Fibroblast of lung (primary cell): ENCODE measurements at regions not wholly inside any gene's neighbourhood (a gene's known extent, or its start where the extent isn't known, plus 50 kb on each side); places are given as distances from the start of the nearest gene placed in this dataset.

ENCODE experiments used
- DNase-seq, 2 donors: peaks; one replicate each; pipeline versions ENCODE4 v3.0.0 to v3.0.0-alpha.2; 2010; ENCODE audit warnings: low read depth in 2 of 2
- H2AFZ ChIP-seq: 2 replicates; pipeline ENCODE4 v1.5.1; 2012; ENCODE audit warnings: low read length, control low read depth, inconsistent platforms
- H3K27ac ChIP-seq: 2 replicates; pipeline ENCODE4 v1.5.1; 2011; ENCODE audit warnings: low read length, control low read depth; ENCODE audit not compliant: insufficient read depth
- H3K27me3 ChIP-seq: 2 replicates; pipeline ENCODE4 v1.5.1; 2011; ENCODE audit warnings: mild to moderate bottlenecking, low read length; ENCODE audit not compliant: control insufficient read depth, insufficient read depth
- H3K36me3 ChIP-seq: 2 replicates; pipeline ENCODE4 v1.5.1; 2011; ENCODE audit warnings: low read length; ENCODE audit not compliant: control insufficient read depth, insufficient read depth
- H3K4me1 ChIP-seq: 2 replicates; pipeline ENCODE4 v1.5.1; 2011; ENCODE audit warnings: low read length; ENCODE audit not compliant: control insufficient read depth, insufficient read depth; ENCODE audit errors: extremely low read depth
- H3K4me2 ChIP-seq: 2 replicates; pipeline ENCODE4 v1.5.1; 2011; ENCODE audit warnings: low read length, control low read depth; ENCODE audit not compliant: insufficient read depth; ENCODE audit errors: extremely low read depth
- H3K4me3 ChIP-seq, 4 experiments: fragments of 200-600 bp in 1 of 4; sonication (generic) in 1 of 4; replicated peaks in 1 of 4; 2 replicates each; pipeline ENCODE4 v1.5.1; 2011 to 2016; ENCODE audit warnings: low read length in 4 of 4, low read depth in 3 of 4, mild to moderate bottlenecking in 3 of 4, control low read depth in 2 of 4, inconsistent platforms in 1 of 4, mixed read lengths in 1 of 4; ENCODE audit not compliant: insufficient read depth in 1 of 4; ENCODE audit errors: control extremely low read depth in 1 of 4
- H3K79me2 ChIP-seq: 2 replicates; pipeline ENCODE4 v1.5.1; 2012; ENCODE audit warnings: mild to moderate bottlenecking, low read length, inconsistent platforms; ENCODE audit not compliant: control insufficient read depth, insufficient read depth
- H3K9ac ChIP-seq: 2 replicates; pipeline ENCODE4 v1.5.1; 2011; ENCODE audit warnings: mild to moderate bottlenecking, low read length, control low read depth; ENCODE audit not compliant: insufficient read depth
- H3K9me3 ChIP-seq: 2 replicates; pipeline ENCODE4 v1.5.1; 2012; ENCODE audit warnings: low read depth, low read length; ENCODE audit not compliant: control insufficient read depth, insufficient read depth
- H4K20me1 ChIP-seq: 2 replicates; pipeline ENCODE4 v1.5.1; 2011; ENCODE audit warnings: low read length; ENCODE audit not compliant: control insufficient read depth, insufficient read depth; ENCODE audit errors: extremely low read depth
- CTCF ChIP-seq, 2 donors: IDR thresholded peaks in 1 of 2; conservative IDR thresholded peaks in 1 of 2; 1 replicate in 1 of 2; 2 replicates in 1 of 2; pipeline ENCODE4 v1.5.1; 2011 to 2012; ENCODE audit warnings: low read length in 2 of 2, control low read depth in 1 of 2, inconsistent platforms in 1 of 2, low read depth in 1 of 2, mild to moderate bottlenecking in 1 of 2
- EZH2 ChIP-seq: IDR thresholded peaks from 2 replicates; pipeline ENCODE4 v1.5.1; 2012; ENCODE audit warnings: low read length, control low read depth, mild to moderate bottlenecking; ENCODE audit errors: missing control alignments

- Histone ChIP-seq H3K27ac (no peak overlapping the region), H3K79me2 (no peaks in the 10 kb centered on the region), H3K4me2 (no peak overlapping the region), H4K20me1 (no peaks in the 10 kb centered on the region), H3K4me1 (no peaks in the 10 kb centered on the region), H3K9ac (no peak overlapping the region), H3K9me3 (no peaks in the 10 kb centered on the region), H2AFZ (no peak overlapping the region), H3K27me3 (no peaks in the 10 kb centered on the region), H3K4me3 (no peak overlapping the region), H3K36me3 (no peaks in the 10 kb centered on the region)
- peak in 1 of 2 donors; percentile 5 for DNase-seq
- TF ChIP-seq EZH2, result no peak
- no peak for TF ChIP-seq CTCF (conservative IDR thresholded peaks at IDR 0.05 in 1 of 2, IDR thresholded peaks at IDR 0.05 in 1 of 2; ENCODE audit: low read depth in 1 of 2, low read length in 2 of 2)
Measured at GRCh38 chr2:176589825-176590440, 320.7 kb downstream of the MTX2 start.

GRCh38 chr2:176592216-176592615 lies 323.0 kb downstream of the MTX2 start:
- Histone ChIP-seq H2AFZ (no peak overlapping the region), H3K36me3 (no peaks in the 10 kb centered on the region), H3K27me3 (no peaks in the 10 kb centered on the region), H3K4me1 (no peaks in the 10 kb centered on the region), H3K27ac (no peak overlapping the region), H3K79me2 (no peaks in the 10 kb centered on the region), H3K9me3 (no peaks in the 10 kb centered on the region), H3K9ac (no peak overlapping the region), H3K4me3 (no peak overlapping the region), H3K4me2 (no peak overlapping the region), H4K20me1 (no peaks in the 10 kb centered on the region)
- TF ChIP-seq EZH2 (no peak), CTCF (conservative IDR thresholded peaks at IDR 0.05 in 1 of 2, IDR thresholded peaks at IDR 0.05 in 1 of 2; ENCODE audit: low read depth in 1 of 2, low read length in 2 of 2) (no peak)
- no peak for DNase-seq

DNA sequence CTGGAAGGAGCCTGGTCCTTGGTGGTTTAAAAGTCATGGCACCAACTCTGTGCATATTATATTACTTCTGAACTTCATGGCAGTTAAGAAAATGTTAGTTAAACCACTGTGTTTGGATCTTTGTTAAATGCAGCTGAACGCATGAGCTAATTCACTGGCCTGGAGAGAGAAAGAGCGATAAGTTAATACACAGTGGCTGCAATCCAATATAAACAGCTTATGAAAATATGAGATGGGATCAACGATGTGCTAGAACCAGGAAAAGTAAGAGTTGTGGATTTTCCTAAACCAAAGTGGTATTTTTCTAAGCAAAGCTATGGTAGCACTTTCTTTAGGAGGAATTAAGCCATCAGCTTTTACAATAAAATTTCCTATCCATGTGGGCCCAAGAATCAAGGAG lies 326.7 kb downstream of the MTX2 start:
- no peak overlapping the region for H3K4me2 ChIP-seq
- peak; percentile 17 to 70 for DNase-seq

More for the DNA sequence above, 326.7 kb downstream of the MTX2 start:
- Histone ChIP-seq H3K4me3 (no peak overlapping the region), H3K27me3 (no peaks in the 10 kb centered on the region), H3K4me1 (no peaks in the 10 kb centered on the region), H3K79me2 (no peaks in the 10 kb centered on the region), H2AFZ (no peak overlapping the region), H3K9me3 (no peaks in the 10 kb centered on the region), H3K27ac (no peak overlapping the region), H3K36me3 (no peaks in the 10 kb centered on the region), H4K20me1 (no peaks in the 10 kb centered on the region), H3K9ac (no peak overlapping the region)
- no peak for TF ChIP-seq CTCF (conservative IDR thresholded peaks at IDR 0.05 in 1 of 2, IDR thresholded peaks at IDR 0.05 in 1 of 2; ENCODE audit: low read depth in 1 of 2, low read length in 2 of 2)
- TF ChIP-seq EZH2, result no peak
